ENCODE measurements at regions not wholly inside any gene's neighbourhood (a gene's known extent, or its start where the extent isn't known, plus 50 kb on each side); places are given as distances from the start of the nearest gene placed in this dataset.

GRCh38 chr6:113149511-113149910, 707.6 kb upstream of the MARCKS start:
- no peak overlapping the region for H3K27ac ChIP-seq
- H3K27me3 ChIP-seq (replicated peaks): no peaks in the 10 kb centered on the region
- H3K4me3 ChIP-seq (ENCODE audit: low read depth, low read length): no peak overlapping the region
- no peaks in the 10 kb centered on the region for H3K36me3 ChIP-seq (replicated peaks)
- TF ChIP-seq CTCF (IDR thresholded peaks at IDR 0.05; ENCODE audit: low read depth, low read length, missing control alignments): no peak
- in situ Hi-C loops (cut with HindIII; ENCODE audit: low pct_ligation_motif_present, low sequenced_read_pairs): no loop called here
- no peak for DNase-seq

GRCh38 chr6:113160306-113161017, 696.7 kb upstream of the MARCKS start:
- TF ChIP-seq CTCF (IDR thresholded peaks at IDR 0.05; ENCODE audit: low read depth, low read length, missing control alignments): no peak
- Histone ChIP-seq H3K36me3 (replicated peaks) (no peaks in the 10 kb centered on the region), H3K27me3 (replicated peaks) (no peaks in the 10 kb centered on the region), H3K4me3 (ENCODE audit: low read depth, low read length) (no peak overlapping the region), H3K27ac (no peak overlapping the region)
- DNase-seq: no peak
- in situ Hi-C loops (cut with HindIII; ENCODE audit: low pct_ligation_motif_present, low sequenced_read_pairs): no loop called here

GRCh38 chr6:113161018-113161315, 696.2 kb upstream of the MARCKS start:
- TF ChIP-seq CTCF (IDR thresholded peaks at IDR 0.05; ENCODE audit: low read depth, low read length, missing control alignments): no peak
- no peaks in the 10 kb centered on the region for H3K36me3 ChIP-seq (replicated peaks)
- H3K27ac ChIP-seq: no peak overlapping the region
- no peaks in the 10 kb centered on the region for H3K27me3 ChIP-seq (replicated peaks)
- H3K4me3 ChIP-seq (ENCODE audit: low read depth, low read length): no peak overlapping the region
- no peak for DNase-seq
- in situ Hi-C loops (cut with HindIII; ENCODE audit: low pct_ligation_motif_present, low sequenced_read_pairs): no loop called here

GRCh38 chr6:113162739-113163138, 694.4 kb upstream of the MARCKS start:
- in situ Hi-C loops (cut with HindIII; ENCODE audit: low pct_ligation_motif_present, low sequenced_read_pairs): no loop called here
- H3K27ac ChIP-seq: no peak overlapping the region
- no peak for TF ChIP-seq CTCF (IDR thresholded peaks at IDR 0.05; ENCODE audit: low read depth, low read length, missing control alignments)
- DNase-seq: no peak
- H3K27me3 ChIP-seq (replicated peaks): no peaks in the 10 kb centered on the region
- H3K4me3 ChIP-seq (ENCODE audit: low read depth, low read length): no peak overlapping the region
- no peaks in the 10 kb centered on the region for H3K36me3 ChIP-seq (replicated peaks)

- no peak overlapping the region for H3K27ac ChIP-seq
- no peak for DNase-seq
- no peaks in the 10 kb centered on the region for H3K36me3 ChIP-seq (replicated peaks)
- no peak for TF ChIP-seq CTCF (IDR thresholded peaks at IDR 0.05; ENCODE audit: low read depth, low read length, missing control alignments)
- H3K27me3 ChIP-seq (replicated peaks): no peaks in the 10 kb centered on the region
- in situ Hi-C loops (cut with HindIII; ENCODE audit: low pct_ligation_motif_present, low sequenced_read_pairs): no loop called here
- H3K4me3 ChIP-seq (ENCODE audit: low read depth, low read length): no peak overlapping the region
Measured at GRCh38 chr6:113168057-113168456, 689.1 kb upstream of the MARCKS start.

GRCh38 chr6:113169484-113169883, 687.7 kb upstream of the MARCKS start:
- Histone ChIP-seq H3K27ac (no peak overlapping the region), H3K27me3 (replicated peaks) (no peaks in the 10 kb centered on the region), H3K4me3 (ENCODE audit: low read depth, low read length) (no peak overlapping the region), H3K36me3 (replicated peaks) (no peaks in the 10 kb centered on the region)
- in situ Hi-C loops (cut with HindIII; ENCODE audit: low pct_ligation_motif_present, low sequenced_read_pairs): no loop called here
- peak; percentile 20 for DNase-seq
- TF ChIP-seq CTCF (IDR thresholded peaks at IDR 0.05; ENCODE audit: low read depth, low read length, missing control alignments): no peak
